HUDEP-2 (cell line): ENCODE measurements at regions not wholly inside any gene's neighbourhood (a gene's known extent, or its start where the extent isn't known, plus 50 kb on each side); places are given as distances from the start of the nearest gene placed in this dataset.
"Not testable (repeated sequence)": the region's sequence is repeated elsewhere in the genome, so short reads cannot be mapped to it uniquely, and the experiment has no call there.

Experiments
- DNase-seq, 76 experiments: peaks; one replicate each; lab custom pipeline; 2025; ENCODE audit not compliant: unreplicated experiment in 76 of 76; lab: John Stamatoyannopoulos, UW

DNA sequence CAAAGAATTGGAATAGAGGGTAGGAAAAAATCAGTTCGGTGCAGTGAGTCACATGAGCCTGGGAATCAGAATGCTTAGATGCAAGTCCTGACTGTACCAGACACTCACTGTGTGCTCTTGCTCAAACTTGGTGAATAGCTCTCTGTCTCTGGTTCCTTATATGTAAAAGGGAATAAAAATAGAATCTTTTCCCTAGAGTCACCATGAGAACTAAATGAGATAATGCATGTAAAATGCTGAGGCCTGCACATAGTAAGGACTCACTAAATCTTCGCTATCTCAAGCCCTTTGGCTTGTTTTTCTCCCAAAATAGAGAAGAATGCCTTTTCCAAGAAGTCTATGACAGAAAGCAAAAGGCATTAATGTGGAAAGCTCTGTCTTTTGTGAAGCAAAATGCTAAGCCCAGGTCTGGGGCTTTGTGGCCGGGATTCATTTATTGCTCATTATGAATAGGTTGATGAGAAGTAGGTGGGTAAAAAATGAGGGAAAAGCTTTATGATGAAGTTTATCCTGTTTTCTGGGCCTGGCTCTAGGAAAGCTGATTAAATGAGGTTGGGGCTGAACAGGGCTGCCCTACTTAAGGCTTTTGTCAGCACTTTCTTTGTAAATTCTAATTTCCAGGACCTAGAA lies 483.3 kb downstream of the DMAC1 start:
- no peak for DNase-seq

GRCh38 chr9:7315746-7316145 lies 483.8 kb downstream of the DMAC1 start:
- DNase-seq = no peak

DNA sequence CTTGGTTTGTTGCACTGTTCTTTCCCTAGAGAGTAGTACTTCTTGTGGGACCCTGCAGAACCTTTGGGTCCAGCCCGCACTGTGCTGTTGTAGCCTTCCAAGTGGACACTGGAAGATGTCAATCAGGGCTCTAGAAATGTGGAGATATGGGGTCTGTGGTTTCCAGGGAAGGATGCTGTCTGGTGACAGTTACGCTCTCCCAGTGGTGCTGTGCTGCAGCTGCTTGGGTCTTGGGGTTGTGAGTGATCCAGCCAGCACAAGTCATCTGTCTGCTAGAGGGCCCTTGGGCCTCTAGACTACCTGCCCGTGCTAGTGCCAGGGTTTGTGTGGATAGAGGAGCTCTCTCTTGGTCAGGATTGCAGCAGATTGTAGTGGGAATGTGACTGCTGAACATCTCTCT lies 484.5 kb downstream of the DMAC1 start:
- DNase-seq = no peak

GRCh38 chr9:7313389-7313788 lies 486.2 kb downstream of the DMAC1 start:
- DNase-seq = no peak

GRCh38 chr9:7309051-7309450 lies 490.5 kb downstream of the DMAC1 start:
- DNase-seq = not testable (repeated sequence)

DNA sequence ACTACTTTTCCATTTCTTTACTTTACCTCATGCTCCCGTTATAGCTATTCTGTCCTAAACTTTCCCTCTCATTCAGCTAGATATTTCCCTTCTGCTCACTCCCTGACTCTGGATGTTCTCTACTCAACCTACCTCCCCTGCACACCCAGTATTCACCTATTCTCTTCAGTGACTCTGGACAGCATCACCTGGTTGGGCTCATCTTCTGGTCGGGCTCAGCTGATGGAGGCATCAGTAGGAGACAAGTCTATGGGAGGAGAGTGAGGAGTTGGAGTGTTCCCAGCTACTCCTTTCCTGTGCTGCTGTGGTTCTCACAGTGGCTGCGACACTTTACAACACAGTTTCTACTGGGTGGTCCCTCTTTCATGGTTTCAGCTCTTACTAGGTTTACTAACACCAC lies 493.9 kb downstream of the DMAC1 start:
- no peak for DNase-seq

DNA sequence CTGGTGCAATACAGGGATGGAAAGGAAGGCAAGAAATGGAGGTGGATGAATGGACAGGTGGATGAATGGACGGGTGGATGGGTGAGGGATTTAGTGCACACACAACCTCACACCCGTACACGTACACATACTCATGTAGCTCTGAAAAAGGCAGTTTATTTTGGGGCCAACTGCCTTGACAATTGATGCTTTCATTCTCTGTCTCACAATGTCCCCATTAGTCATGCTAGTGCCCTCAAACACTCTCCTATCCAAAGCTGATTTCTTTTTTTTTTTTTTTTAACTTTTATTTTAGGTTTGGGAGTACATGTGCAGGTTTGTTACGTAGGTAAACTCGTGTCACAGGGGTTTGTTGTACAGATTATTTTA lies 495.0 kb downstream of the DMAC1 start:
- no peak for DNase-seq

- no peak for DNase-seq
Measured at GRCh38 chr9:7303907-7304626, 495.5 kb downstream of the DMAC1 start.

DNA sequence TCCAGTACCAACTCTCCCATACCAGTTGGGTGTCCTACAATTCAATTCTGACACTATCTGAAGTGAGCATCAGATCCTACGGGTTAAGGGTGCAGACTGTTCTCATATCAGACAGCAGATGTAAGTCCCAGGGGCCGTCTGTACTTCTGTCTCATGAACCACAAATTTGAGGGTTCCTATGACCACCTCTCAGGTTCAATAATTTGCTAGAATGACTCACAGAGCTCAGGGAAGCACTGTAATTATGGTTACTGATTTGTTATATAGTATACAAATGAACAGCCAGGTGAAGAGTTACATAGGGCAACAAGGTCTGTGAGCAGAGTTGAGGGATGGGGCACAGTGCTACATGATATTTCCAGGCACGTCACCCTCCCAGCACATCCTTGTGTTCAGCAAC lies 499.1 kb downstream of the DMAC1 start:
- DNase-seq = no peak

DNA sequence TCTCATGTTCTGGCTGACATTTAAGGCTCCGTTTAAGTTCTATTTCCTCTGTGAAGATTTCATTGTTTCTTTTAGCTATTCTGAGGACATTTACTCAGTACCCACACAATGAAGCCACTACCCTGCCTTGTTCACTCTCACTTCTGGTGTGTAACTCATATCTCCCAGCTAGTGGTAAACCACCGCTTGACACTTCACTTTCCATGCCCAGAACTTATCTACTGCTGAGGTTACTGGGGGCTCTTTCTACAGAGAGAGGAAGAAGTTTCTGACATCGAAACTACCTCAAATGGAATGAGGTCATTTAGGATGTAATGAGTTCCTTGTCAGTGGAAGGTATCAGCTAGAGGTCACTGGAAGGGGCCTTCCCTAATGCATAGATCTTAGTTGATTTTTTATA lies 501.5 kb downstream of the DMAC1 start:
- DNase-seq = no peak

DNA sequence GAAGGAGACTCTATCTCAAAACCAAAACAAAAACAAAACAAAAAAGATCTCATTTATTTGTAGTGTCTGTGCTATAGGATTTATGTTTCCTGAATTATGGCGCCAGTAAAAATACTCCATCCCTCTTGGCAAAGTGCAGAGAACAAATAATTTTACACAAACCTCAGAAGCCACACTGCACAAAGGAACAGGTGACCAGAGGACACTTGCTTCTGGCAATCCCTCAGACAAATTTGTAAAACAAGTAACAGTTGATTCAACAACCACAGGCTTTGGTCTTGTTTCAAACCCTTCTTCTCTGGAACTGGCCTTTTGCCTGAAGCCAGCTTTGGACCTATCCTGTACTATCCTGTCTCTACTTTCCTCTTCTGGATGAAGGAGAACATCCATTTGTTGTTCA lies 502.1 kb downstream of the DMAC1 start:
- no peak for DNase-seq

DNA sequence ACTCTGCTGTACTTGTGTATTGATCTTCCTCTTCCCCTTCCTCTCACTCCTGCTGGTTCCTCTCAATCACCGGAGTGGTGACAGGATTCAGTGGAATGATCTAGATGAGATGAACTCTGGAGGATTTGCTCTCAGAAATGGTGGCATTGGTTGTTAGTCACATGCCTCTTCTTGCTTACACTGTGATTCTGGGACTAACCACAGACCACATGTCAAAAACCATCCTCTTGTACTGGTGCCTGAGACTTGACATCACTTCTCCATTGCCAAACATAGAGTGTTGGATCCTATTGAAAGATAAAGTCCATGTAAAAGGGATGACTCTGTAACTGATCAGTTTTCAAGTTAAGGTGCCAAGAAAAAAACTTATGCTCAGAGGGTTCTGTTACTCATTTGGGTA lies 506.5 kb downstream of the DMAC1 start:
- no peak for DNase-seq

GRCh38 chr9:7289773-7290172 lies 509.8 kb downstream of the DMAC1 start:
- no peak for DNase-seq

- DNase-seq = no peak
Measured at GRCh38 chr9:7287986-7288385, 511.6 kb downstream of the DMAC1 start.

DNA sequence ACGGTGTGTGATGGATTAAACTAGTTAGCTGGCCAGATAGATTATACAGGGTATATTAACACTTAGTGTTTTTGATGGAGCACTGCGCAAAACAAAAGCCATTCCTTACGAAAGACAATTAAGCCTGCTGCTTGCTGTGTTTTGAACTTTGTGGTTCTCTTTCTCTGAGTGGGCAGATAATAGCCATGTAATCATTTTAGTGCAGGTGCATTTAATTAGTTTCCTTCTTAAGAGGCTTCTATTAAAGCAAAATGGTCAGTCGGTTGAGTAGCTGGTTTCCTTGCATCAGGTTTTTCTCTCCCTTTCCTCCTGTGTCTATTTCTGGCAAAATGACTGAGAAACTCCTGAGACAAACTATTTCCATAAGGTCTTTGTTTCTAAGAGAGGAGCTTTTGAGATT lies 512.5 kb downstream of the DMAC1 start:
- no peak for DNase-seq

DNA sequence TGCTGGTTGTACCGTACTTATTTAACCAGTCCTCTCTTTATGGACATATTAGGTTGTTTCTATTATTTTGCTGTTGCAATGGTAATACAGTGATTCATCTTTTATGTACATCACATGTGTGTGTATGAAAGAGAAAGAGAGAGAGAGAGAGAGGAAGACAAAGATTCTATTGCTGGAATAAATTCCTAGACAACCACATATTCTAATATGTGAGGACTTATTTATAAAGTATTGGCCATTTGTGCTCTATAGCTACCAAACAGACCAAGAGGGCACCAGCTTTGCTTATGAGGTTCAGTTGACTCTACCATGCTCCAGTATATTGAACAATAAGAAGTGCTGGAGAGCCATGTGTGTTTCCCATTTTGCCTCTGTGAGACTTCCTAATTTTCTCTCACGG lies 513.5 kb downstream of the DMAC1 start:
- no peak for DNase-seq

DNA sequence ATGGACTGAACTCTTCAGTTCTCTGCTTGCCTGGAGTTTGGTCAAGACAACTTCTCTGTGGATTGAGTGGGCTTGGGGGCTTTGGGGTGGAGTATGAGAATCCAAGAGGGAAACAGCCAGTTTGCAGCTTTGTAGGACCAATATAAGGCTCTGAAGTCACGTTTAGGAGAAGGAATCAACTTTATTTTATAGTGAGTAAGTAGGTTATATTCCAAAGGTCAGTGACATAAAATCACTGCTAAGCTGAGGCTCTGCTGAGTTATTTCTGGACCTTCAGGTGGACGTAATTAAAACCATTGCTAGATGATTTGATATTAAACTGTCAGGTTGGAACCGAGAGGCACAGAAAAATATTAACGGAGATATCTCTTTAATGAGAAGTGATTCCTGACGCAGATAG lies 514.4 kb downstream of the DMAC1 start:
- DNase-seq = no peak

GRCh38 chr9:7284517-7284916 lies 515.1 kb downstream of the DMAC1 start:
- no peak for DNase-seq

- DNase-seq = no peak
Measured at GRCh38 chr9:7284117-7284516, 515.5 kb downstream of the DMAC1 start.

DNA sequence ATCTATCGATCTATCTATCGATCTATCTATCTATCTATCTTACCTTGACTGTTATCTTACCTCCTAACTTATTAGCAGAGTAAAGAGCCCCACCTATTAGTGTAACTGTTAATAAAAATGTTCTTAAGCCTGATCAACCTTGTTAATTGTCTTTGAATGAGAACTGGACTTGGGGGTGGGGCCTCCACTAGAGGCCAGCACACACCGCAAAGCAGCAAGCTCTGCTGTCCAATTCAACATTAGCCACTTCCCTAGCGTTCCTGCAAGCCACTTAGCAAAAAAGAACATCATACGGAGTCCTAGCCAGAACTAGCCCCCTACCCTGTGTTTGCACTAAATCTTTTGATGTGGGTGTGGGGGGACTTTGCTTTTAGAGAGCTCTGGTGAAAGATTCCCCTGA lies 515.8 kb downstream of the KDM4C start:
- no peak for DNase-seq

GRCh38 chr9:7266911-7267595 lies 509.3 kb downstream of the KDM4C start:
- no peak for DNase-seq

DNA sequence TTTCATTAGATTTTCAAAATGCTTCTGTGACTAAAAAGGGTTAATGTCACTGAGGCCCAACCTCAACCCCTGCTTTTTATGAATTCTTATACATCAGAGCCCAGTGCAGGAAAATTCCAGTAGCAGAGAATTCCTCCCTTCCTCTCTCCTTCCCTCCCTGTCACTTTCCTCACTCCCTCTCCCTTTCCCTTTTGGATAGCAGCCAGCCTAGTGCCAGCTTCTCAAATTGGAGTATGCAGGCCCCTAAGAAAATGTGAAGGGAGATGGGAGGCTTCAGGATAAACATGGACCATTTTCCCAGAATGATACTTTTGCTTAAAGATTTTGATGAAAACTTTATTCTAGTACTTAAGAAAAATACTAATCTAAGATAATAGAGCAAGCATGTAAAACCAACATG lies 507.4 kb downstream of the KDM4C start:
- DNase-seq = no peak
